SU-DHL-6 (cell line): ENCODE measurements at regions not wholly inside any gene's neighbourhood (a gene's known extent, or its start where the extent isn't known, plus 50 kb on each side); places are given as distances from the start of the nearest gene placed in this dataset.
"Not testable (repeated sequence)": the region's sequence is repeated elsewhere in the genome, so short reads cannot be mapped to it uniquely, and the experiment has no call there.

Source experiments
- H2AFZ ChIP-seq: fragments of 200-600 bp; sonication (generic); 2 replicates; pipeline ENCODE4 v1.6.1; 2014; ENCODE audit warnings: low read depth, mild to moderate bottlenecking, moderate library complexity, mixed read lengths, antibody characterized with exemption, low read length; ENCODE audit not compliant: severe bottlenecking
- H3F3A ChIP-seq: fragments of 200-600 bp; shearing (Covaris generic); 2 replicates; pipeline ENCODE4 v1.6.0; 2016; ENCODE audit warnings: antibody characterized with exemption, mild to moderate bottlenecking; ENCODE audit not compliant: insufficient read depth
- H3K27ac ChIP-seq: fragments of 200-600 bp; sonication (generic); 2 replicates; pipeline ENCODE4 v1.5.1; 2016; ENCODE audit warnings: low read depth, mild to moderate bottlenecking, low read length, moderate library complexity, mixed read lengths
- H3K27me3 ChIP-seq: fragments of 200-600 bp; sonication (generic), shearing (Covaris generic); 2 replicates; pipeline ENCODE4 v1.6.0; 2014; ENCODE audit warnings: mild to moderate bottlenecking, low read length
- H3K36me3 ChIP-seq: fragments of 200-600 bp; sonication (generic); 2 replicates; pipeline ENCODE4 v1.6.1; 2014; ENCODE audit warnings: mild to moderate bottlenecking, low read length, mixed read lengths
- H3K4me2 ChIP-seq: fragments of 300-600, 200-600 bp; shearing (Covaris generic), sonication (generic); 2 replicates; pipeline ENCODE4 v1.6.0; 2014; ENCODE audit warnings: low read length, low read depth, mild to moderate bottlenecking; ENCODE audit not compliant: poor library complexity, severe bottlenecking
- H3K4me3 ChIP-seq: fragments of 200-600 bp; sonication (generic); 2 replicates; pipeline ENCODE4 v1.5.1; 2014; ENCODE audit warnings: antibody characterized with exemption, low read length, mild to moderate bottlenecking, mixed read lengths; ENCODE audit not compliant: insufficient read depth, poor library complexity, severe bottlenecking
- H3K79me2 ChIP-seq: fragments of 200-600 bp; sonication (generic); 2 replicates; pipeline ENCODE4 v1.6.1; 2014; ENCODE audit warnings: mild to moderate bottlenecking, low read length, moderate library complexity; ENCODE audit not compliant: insufficient read depth
- H3K9ac ChIP-seq: fragments of 200-600 bp; sonication (generic); 2 replicates; pipeline ENCODE4 v1.7.0; 2014; ENCODE audit warnings: mild to moderate bottlenecking, low read length
- H3K9me2 ChIP-seq: fragments of 200-600 bp; sonication (generic); replicated peaks from 2 replicates; pipeline ENCODE4 v1.6.1; 2014; ENCODE audit warnings: low read length; ENCODE audit not compliant: insufficient read depth
- H3K9me3 ChIP-seq: fragments of 200-600 bp; sonication (generic); 2 replicates; pipeline ENCODE4 v1.6.1; 2014; ENCODE audit warnings: low read length, mixed read lengths; ENCODE audit not compliant: insufficient read depth
- H4K20me1 ChIP-seq: fragments of 200-600 bp; sonication (generic); 2 replicates; pipeline ENCODE4 v1.6.1; 2014; ENCODE audit warnings: low read depth, mild to moderate bottlenecking, antibody characterized with exemption, low read length, moderate library complexity, mixed read lengths
- CTCF ChIP-seq: fragments of 200-600 bp; sonication (generic); IDR thresholded peaks from one replicate; pipeline ENCODE4 v1.5.1; 2017; ENCODE audit warnings: antibody characterized with exemption, mild to moderate bottlenecking, low read length, moderate library complexity; ENCODE audit not compliant: insufficient read depth, poor library complexity, severe bottlenecking
- EZH2phosphoT487 ChIP-seq: fragments of 200-600 bp; sonication (generic), shearing (Covaris generic); conservative IDR thresholded peaks from 2 replicates; pipeline ENCODE4 v1.6.1; 2018; ENCODE audit warnings: mild to moderate bottlenecking, antibody characterized with exemption, low read length, moderate library complexity, mixed read lengths

- no peaks in the 10 kb centered on the region for H3F3A ChIP-seq
- H2AFZ ChIP-seq = no peak overlapping the region
- H3K9me2 ChIP-seq = no peaks in the 10 kb centered on the region
- no peaks in the 10 kb centered on the region for H3K36me3 ChIP-seq
- TF ChIP-seq EZH2phosphoT487 (no peak), CTCF (no peak)
- H3K4me2 ChIP-seq = no peak overlapping the region
- no peak overlapping the region for H3K4me3 ChIP-seq
- no peak overlapping the region for H3K9ac ChIP-seq
- no peaks in the 10 kb centered on the region for H4K20me1 ChIP-seq
- no peak overlapping the region for H3K27ac ChIP-seq
- H3K9me3 ChIP-seq = no peaks in the 10 kb centered on the region
- no peaks in the 10 kb centered on the region for H3K27me3 ChIP-seq
- H3K79me2 ChIP-seq = no peaks in the 10 kb centered on the region
These were observed 194.9 kb downstream of the C9orf152 start for GRCh38 chr9:110013064-110013463.

GRCh38 chr9:110015759-110016158, 192.2 kb downstream of the C9orf152 start:
- Histone ChIP-seq H3K9me2 (no peaks in the 10 kb centered on the region), H4K20me1 (no peaks in the 10 kb centered on the region), H3K27me3 (no peaks in the 10 kb centered on the region), H3K9ac (no peak overlapping the region), H3K27ac (no peak overlapping the region), H3F3A (no peaks in the 10 kb centered on the region), H3K4me3 (no peak overlapping the region), H3K79me2 (no peaks in the 10 kb centered on the region), H2AFZ (no peak overlapping the region), H3K9me3 (no peaks in the 10 kb centered on the region), H3K36me3 (no peaks in the 10 kb centered on the region), H3K4me2 (no peak overlapping the region)
- TF ChIP-seq EZH2phosphoT487 (no peak), CTCF (no peak)

- Histone ChIP-seq H3K36me3 (no peaks in the 10 kb centered on the region), H3K79me2 (no peaks in the 10 kb centered on the region), H3F3A (no peaks in the 10 kb centered on the region; the same call in 1 of the 2 replicates), H3K27ac (no peak overlapping the region), H3K4me3 (no peak overlapping the region), H3K27me3 (no peaks in the 10 kb centered on the region), H3K9ac (no peak overlapping the region), H3K4me2 (no peak overlapping the region), H4K20me1 (no peaks in the 10 kb centered on the region), H3K9me3 (no peaks in the 10 kb centered on the region), H3K9me2 (no peaks in the 10 kb centered on the region), H2AFZ (no peak overlapping the region)
- TF ChIP-seq CTCF (no peak), EZH2phosphoT487 (no peak)
These were observed 191.6 kb downstream of the C9orf152 start for GRCh38 chr9:110016340-110016739.

- H3K4me2 ChIP-seq, H3K9ac ChIP-seq, H3K9me2 ChIP-seq, H3K79me2 ChIP-seq, H3K9me3 ChIP-seq, H3K36me3 ChIP-seq, H3K27ac ChIP-seq, H3K4me3 ChIP-seq, H2AFZ ChIP-seq, H4K20me1 ChIP-seq, H3K27me3 ChIP-seq, H3F3A ChIP-seq: not testable (repeated sequence)
These were observed 187.7 kb downstream of the C9orf152 start for GRCh38 chr9:110020216-110020615.
